H7 (cell line): ENCODE measurements at regions not wholly inside any gene's neighbourhood (a gene's known extent, or its start where the extent isn't known, plus 50 kb on each side); places are given as distances from the start of the nearest gene placed in this dataset.

Experiments
- DNase-seq: peaks from one replicate; pipeline ENCODE4 v3.0.0; 2012
- H3K27me3 ChIP-seq: 2 replicates; pipeline ENCODE4 v1.6.0; 2011; ENCODE audit warnings: mild to moderate bottlenecking, low read length; ENCODE audit not compliant: control insufficient read depth, insufficient read depth
- H3K36me3 ChIP-seq: replicated peaks from 2 replicates; pipeline ENCODE4 v1.5.1; 2011; ENCODE audit warnings: low read length; ENCODE audit not compliant: control insufficient read depth, insufficient read depth
- H3K4me3 ChIP-seq: 2 replicates; pipeline ENCODE4 v1.5.1; 2011; ENCODE audit warnings: low read depth, mild to moderate bottlenecking, control low read depth, low read length, moderate library complexity; ENCODE audit not compliant: insufficient read depth

DNA sequence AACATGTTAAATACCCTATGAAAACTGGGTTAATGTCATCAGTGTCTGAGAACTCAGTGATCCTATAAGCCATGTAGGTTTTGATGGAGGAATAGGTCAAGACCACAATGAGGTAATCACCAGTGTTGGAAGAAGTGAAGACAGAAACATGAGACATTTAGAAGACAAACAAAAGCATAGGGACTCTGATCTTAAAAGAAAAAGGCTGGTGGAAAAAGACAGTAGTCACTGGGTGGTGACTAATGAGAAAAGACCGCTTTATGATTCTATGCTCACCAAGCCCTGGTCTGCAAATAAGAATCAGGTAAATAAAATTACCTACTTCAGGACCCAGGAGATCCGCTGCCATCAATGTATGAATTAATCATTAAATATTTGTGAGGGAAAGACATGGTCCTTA lies 271.9 kb downstream of the GPD2 start:
- H3K27me3 ChIP-seq, result no peaks in the 10 kb centered on the region

DNA sequence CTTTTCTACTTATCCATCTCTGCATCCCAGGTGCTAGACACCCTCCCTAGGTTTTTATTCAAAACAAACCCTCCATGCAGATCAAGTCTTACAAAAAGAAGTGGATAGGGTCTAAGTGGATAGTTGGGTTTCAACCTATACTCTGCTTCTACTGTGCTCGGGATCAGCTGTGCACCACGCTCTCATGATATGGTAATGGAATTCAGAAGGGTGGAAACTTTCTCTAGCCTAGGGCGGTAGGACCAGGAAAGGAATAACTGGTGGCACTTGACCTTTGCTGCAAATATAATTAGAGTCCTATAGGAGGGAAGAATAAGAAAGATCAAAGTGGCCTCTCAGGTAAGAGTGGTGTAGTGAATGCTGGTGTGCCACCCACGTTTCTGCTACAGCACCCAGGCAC lies 272.9 kb downstream of the GPD2 start:
- Histone ChIP-seq H3K4me3 (no peak overlapping the region), H3K27me3 (no peaks in the 10 kb centered on the region), H3K36me3 (no peaks in the 10 kb centered on the region)
- DNase-seq, result no peak

More for the DNA sequence above, 271.9 kb downstream of the GPD2 start:
- DNase-seq, result no peak
- no peaks in the 10 kb centered on the region for H3K36me3 ChIP-seq
- no peak overlapping the region for H3K4me3 ChIP-seq

DNA sequence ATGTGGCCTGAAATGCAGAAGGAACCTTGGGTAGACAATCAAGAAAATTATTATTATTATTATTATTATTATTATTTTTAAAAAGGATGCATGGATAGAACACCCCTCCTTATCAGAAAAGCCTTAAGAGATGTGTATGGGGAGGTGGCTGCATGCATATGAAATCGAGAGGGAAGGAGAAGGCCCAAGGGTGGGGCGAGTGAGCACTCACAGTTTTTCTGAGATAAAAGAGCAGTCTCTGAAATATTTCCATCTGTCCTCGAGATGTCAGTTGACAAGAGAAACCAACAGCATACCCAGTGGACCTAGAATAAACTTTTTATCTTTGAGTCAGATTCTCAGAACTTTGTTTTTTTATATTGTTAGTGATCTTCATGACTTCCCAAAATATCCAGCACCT lies 282.9 kb downstream of the GPD2 start:
- Histone ChIP-seq H3K27me3 (no peaks in the 10 kb centered on the region), H3K4me3 (no peak overlapping the region), H3K36me3 (no peaks in the 10 kb centered on the region)
- no peak for DNase-seq

DNA sequence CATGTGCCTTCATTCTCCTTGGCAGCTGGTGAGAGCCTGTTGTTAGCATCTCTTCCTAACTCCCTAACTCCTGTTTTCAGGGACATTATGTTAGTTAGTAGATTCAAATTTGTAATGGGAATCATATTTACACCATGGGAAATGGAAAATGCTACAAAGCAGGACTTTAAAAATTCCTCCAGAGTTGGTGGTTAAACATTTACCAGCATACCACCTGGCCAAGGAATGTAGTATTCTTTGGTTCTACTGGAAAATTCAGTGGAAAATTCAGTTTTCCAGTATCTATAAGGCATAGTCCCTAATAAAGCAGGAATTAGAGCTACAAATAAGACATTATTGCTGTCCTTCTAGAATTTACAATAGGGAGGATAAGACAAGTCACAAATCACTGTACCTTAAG lies 291.7 kb downstream of the GPD2 start:
- no peak overlapping the region for H3K4me3 ChIP-seq

DNA sequence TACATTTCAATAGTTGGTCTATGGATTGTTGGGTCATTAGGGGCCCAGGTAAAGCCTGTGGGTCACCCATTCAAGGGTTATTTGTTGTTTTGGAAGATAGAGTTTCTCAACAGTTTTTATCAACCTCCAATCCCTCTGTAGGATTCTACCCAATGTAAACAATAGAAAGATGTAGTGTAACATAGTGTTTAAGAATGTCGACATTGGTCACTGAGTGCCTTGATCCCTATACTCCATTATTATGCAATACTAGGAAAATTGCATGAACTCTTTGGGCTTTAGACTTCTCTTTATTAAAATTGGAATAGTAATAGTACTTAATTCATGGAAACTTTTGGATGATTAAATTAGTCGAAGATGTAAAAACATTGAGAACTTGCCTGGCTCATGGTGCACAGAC lies 292.1 kb downstream of the GPD2 start:
- no peak for DNase-seq
- Histone ChIP-seq H3K27me3 (no peaks in the 10 kb centered on the region), H3K36me3 (no peaks in the 10 kb centered on the region), H3K4me3 (no peak overlapping the region)

More for the DNA sequence above, 291.7 kb downstream of the GPD2 start:
- H3K27me3 ChIP-seq, result no peaks in the 10 kb centered on the region
- no peak for DNase-seq
- H3K36me3 ChIP-seq, result no peaks in the 10 kb centered on the region

DNA sequence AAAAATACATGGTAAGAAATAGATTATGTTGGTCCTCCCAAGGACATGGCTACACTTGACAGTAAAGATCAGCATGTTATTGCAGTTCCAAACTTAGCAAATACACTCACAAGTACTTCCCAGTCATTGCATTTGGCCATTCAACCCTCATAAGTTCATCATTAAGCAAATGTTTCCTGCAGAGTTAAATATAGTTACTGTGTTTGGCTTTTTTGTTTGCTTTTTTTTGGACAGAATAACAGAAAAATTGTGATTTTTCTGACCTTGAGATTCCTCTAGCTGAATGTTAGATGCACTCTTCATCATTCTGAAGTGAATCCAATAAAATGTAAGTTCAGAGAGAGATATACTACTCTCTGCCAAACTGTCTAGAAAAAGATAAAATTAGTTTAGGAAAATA lies 295.3 kb downstream of the GPD2 start:
- Histone ChIP-seq H3K36me3 (no peaks in the 10 kb centered on the region), H3K4me3 (no peak overlapping the region), H3K27me3 (no peaks in the 10 kb centered on the region)
- DNase-seq, result no peak

DNA sequence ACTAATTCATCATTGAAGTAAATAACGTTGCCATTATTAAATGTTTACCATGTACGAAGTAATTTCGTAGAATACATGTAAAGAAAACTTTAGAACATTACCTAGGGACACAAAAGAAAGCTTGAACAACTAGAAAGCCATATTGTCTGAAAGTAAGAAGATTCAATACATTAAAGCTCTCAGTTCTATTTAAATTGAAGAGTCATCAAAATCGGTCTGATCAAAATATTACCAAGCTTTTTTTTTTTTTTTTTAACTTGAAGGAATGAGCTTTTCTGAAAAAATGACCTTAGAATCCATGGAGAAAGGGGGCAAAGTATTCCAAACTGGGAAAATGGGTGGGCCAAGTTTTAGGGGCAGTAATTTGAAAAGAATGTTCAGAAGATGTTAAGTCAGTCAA lies 300.8 kb downstream of the GPD2 start:
- Histone ChIP-seq H3K27me3 (no peaks in the 10 kb centered on the region), H3K36me3 (no peaks in the 10 kb centered on the region)
- DNase-seq, result no peak

DNA sequence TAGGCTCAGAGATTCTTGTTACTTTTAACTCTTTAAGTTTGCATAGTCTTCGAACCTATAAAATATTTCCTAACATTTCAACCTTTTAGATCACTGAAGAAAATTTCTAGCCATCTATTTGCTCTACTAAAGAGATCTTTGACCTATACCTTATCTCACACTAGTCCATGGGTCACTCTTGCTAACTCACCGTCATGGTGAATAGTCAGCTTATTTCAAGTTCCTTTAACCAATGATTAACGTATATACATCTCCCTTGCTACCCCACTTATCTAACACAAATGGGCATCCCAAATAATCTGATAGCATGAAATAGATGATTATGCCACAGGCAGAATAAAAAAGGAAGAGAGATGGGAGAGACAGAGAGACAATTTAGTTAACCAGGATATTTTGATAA lies 303.1 kb downstream of the GPD2 start:
- Histone ChIP-seq H3K4me3 (no peak overlapping the region), H3K27me3 (no peaks in the 10 kb centered on the region), H3K36me3 (no peaks in the 10 kb centered on the region)
- no peak for DNase-seq

More for the DNA sequence above, 300.8 kb downstream of the GPD2 start:
- no peak overlapping the region for H3K4me3 ChIP-seq

DNA sequence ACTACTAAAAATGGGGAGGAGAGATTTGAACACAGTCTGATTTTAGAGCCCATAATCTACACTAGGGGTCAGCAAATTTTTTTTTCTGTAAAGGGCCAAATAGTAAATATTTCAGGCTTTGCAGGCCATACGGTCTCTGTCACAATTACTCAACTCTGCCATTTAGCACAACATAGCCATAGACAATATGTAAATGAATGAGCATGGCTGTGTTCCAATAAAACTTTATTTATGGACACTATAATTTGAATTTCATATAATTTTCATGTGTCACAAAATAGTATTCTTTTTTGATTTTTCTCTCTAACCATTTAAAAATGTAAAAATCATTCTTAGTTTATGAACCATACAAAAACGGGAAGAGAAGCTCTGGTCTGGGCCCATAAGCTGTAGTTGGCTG lies 309.4 kb downstream of the GPD2 start:
- no peaks in the 10 kb centered on the region for H3K27me3 ChIP-seq
- DNase-seq, result no peak
- no peaks in the 10 kb centered on the region for H3K36me3 ChIP-seq
- no peak overlapping the region for H3K4me3 ChIP-seq

DNA sequence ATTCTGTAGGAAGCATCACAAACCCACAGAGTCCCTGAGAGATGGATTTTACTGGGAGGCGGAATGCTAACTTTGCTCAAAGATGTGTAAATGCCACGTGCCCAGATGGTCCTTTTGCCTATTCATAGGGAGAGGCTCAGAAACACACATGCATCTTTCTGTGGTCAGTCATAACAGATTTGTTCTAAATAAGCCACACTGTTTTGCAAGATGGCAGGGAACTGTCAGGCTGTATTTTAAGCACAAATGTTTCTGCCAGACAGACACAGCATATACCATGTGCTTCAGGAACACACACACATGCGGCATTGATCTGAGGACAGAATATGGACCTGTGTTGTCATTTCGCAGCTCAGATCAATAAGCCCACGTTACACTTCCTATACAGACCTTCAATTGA lies 312.0 kb downstream of the GPD2 start:
- H3K27me3 ChIP-seq, result no peaks in the 10 kb centered on the region
- no peak overlapping the region for H3K4me3 ChIP-seq
- DNase-seq, result no peak
- no peaks in the 10 kb centered on the region for H3K36me3 ChIP-seq

DNA sequence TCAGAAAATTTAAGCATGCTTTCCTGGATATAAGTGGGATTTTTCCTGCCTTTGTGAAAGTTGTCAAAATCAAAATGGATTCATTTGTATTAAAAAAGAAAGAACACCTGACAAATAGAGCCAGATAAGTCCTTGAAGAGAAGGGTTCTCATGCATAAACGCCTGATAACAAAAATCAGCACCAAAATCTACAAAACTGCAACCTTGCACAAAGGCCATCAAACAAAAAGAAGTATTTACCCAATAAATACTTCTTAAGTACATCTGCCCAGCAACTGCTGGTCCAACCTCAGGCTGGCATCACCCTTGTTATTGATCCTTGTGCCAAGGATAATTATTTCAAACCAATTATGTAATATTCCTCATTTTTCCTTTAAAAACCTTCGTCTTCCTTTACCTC lies 315.9 kb downstream of the GPD2 start:
- no peaks in the 10 kb centered on the region for H3K36me3 ChIP-seq
- H3K27me3 ChIP-seq, result no peaks in the 10 kb centered on the region
- H3K4me3 ChIP-seq, result no peak overlapping the region
- DNase-seq, result no peak

DNA sequence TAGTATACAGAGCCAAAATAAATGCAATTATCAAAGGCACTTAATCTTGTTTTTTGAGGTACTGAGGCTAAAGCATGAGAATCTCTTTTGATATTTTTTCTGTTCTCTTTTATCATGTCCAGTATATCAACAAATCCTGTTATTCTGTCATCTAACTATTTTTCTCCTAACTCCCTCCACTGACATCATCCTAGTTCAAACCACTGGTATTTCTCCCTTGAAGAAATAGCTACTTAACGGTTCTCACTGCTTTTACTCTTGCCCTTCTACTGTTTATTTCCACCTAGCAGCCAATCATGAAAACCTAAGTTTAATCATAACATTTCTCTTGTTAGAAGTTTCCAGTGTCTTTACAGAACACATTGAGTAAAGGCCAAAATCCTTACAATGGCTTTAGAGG lies 317.6 kb downstream of the GPD2 start:
- Histone ChIP-seq H3K4me3 (no peak overlapping the region), H3K36me3 (no peaks in the 10 kb centered on the region), H3K27me3 (no peaks in the 10 kb centered on the region)
- DNase-seq, result no peak

DNA sequence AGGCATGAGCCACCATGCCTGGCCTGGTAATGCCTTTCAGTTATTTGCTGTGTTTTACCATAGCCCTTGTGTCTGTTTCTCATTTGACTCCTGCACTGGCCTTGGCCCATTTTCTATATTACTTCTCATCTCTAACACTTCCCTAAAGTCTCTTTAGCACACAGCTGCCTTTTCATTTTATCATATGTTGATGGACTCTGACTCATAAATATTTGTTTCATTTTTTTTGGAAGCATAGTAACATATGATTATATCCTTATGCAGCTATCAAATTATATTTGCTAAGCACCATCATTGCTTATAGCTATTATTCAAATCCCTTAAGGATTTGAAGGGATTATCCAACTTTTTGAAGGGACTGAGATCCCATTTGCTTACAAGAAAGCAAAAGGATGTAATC lies 320.3 kb downstream of the GPD2 start:
- H3K27me3 ChIP-seq, result no peaks in the 10 kb centered on the region
- H3K36me3 ChIP-seq, result no peaks in the 10 kb centered on the region
- DNase-seq, result no peak
- no peak overlapping the region for H3K4me3 ChIP-seq

DNA sequence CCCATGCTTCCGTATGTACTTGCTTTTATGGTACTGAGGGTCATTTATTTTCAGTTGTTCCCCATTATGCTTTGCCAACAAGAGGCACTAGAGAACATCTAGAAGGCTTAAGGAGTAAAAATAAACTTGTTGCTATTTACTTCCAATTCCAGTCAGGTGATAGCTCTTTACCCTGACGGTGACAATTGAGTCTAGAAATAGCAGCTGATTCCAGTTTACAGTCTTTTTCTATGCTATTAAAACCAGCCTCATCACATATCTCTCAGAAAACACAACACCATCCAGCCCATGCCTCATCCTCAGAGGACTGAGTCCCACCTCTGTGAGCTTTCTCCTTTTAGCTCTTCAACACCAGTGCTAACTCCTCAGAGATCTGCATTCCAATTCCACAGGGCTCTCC lies 327.0 kb downstream of the GPD2 start:
- Histone ChIP-seq H3K36me3 (no peaks in the 10 kb centered on the region), H3K27me3 (no peaks in the 10 kb centered on the region), H3K4me3 (no peak overlapping the region)
- no peak for DNase-seq

DNA sequence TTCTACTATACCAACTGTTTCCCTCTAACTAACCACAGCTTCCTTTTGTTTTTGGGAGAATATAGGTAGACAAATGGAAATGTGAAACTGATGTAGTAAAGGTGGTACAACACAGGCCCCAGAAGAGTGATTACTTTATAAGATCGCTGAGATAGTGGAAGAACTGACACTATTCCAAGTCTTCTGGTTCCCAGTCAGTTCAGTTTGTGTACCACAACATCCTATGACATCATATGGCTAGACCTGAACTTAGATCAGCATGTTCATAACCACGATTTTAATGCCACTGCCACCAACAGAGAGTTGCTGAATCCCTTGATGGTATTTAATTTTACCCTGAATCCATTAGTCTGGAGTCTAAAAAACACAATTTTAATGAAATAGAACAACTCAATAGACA lies 328.9 kb downstream of the GPD2 start:
- no peak overlapping the region for H3K4me3 ChIP-seq
- no peaks in the 10 kb centered on the region for H3K27me3 ChIP-seq
- DNase-seq, result no peak
- H3K36me3 ChIP-seq, result no peaks in the 10 kb centered on the region

DNA sequence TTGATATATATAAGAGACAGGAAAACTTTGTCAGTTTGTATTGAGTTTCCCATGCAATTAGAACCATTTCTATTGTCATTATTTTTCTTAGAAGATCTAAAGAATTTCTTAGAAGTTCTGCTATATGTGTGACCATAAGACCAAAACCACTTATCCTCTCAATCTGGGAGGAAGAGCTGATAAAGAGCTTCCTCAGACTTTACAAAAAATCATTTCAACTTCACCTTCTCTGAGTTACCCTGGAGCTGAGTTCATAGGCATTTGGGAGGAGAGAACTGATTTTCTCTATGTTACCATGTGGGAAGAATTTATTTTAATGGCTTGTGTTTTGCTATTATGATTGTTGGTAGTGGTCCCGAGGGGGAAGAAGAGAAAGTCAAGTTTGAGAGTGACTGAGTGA lies 329.3 kb downstream of the GPD2 start:
- DNase-seq, result no peak
- no peaks in the 10 kb centered on the region for H3K36me3 ChIP-seq
- H3K27me3 ChIP-seq, result no peaks in the 10 kb centered on the region
- H3K4me3 ChIP-seq, result no peak overlapping the region
